Activated CD4-positive, alpha-beta memory T cell treated with anti-CD3 and anti-CD28 coated beads for 36 hours (primary cell): ENCODE measurements at regions not wholly inside any gene's neighbourhood (a gene's known extent, or its start where the extent isn't known, plus 50 kb on each side); places are given as distances from the start of the nearest gene placed in this dataset.
"Not testable (repeated sequence)": the region's sequence is repeated elsewhere in the genome, so short reads cannot be mapped to it uniquely, and the experiment has no call there.

Experiments used
- CTCF ChIA-PET: fragments of 350-600 bp; sonication (Branson Sonifier 250); formaldehyde crosslinking; loops from one replicate; lab custom pipeline; 2021; ENCODE audit warnings: antibody characterized with exemption, inconsistent platforms; lab: Charles Lee
- POLR2A ChIA-PET: fragments of 350-600 bp; sonication (Branson Sonifier 250); formaldehyde crosslinking; loops from one replicate; lab custom pipeline; 2021; ENCODE audit warnings: antibody characterized with exemption; lab: Charles Lee
- DNase-seq: peaks from one replicate; pipeline ENCODE4 v3.0.0-alpha.2; 2020
- H3K27ac Mint-ChIP-seq: one replicate; pipeline ENCODE4 v1.8.0; 2021; ENCODE audit warnings: mixed read lengths
- H3K27me3 Mint-ChIP-seq: one replicate; pipeline ENCODE4 v1.8.0; 2021; ENCODE audit warnings: mixed read lengths
- H3K36me3 Mint-ChIP-seq: one replicate; pipeline ENCODE4 v1.8.0; 2021; ENCODE audit warnings: mixed read lengths
- H3K4me1 Mint-ChIP-seq: one replicate; pipeline ENCODE4 v1.8.0; 2021; ENCODE audit warnings: low read depth, mixed read lengths
- H3K4me3 Mint-ChIP-seq: one replicate; pipeline ENCODE4 v1.8.0; 2021; ENCODE audit warnings: mild to moderate bottlenecking, mixed read lengths
- H3K9me3 Mint-ChIP-seq: one replicate; pipeline ENCODE4 v1.8.0; 2021; ENCODE audit warnings: mixed read lengths
- intact Hi-C: fragments of 100-400 bp; cut with micrococcal nuclease; formaldehyde crosslinking; loops from one replicate; pipeline ENCODE4 v1.15.1; 2023

GRCh38 chr17:20927308-20927977 is 115.4 kb downstream of the USP22 start:
- Mint-ChIP-seq H3K4me1 (no peaks in the 10 kb centered on the region), H3K4me3 (no peak overlapping the region), H3K27me3 (peaks cover 5% of the 10 kb centered on the region), H3K27ac (no peak overlapping the region), H3K9me3 (no peaks in the 10 kb centered on the region), H3K36me3 (no peaks in the 10 kb centered on the region)
- ChIA-PET POLR2A (no interaction called here), CTCF (no interaction called here)
- DNase-seq = no peak
- intact Hi-C loops = no loop called here

DNA sequence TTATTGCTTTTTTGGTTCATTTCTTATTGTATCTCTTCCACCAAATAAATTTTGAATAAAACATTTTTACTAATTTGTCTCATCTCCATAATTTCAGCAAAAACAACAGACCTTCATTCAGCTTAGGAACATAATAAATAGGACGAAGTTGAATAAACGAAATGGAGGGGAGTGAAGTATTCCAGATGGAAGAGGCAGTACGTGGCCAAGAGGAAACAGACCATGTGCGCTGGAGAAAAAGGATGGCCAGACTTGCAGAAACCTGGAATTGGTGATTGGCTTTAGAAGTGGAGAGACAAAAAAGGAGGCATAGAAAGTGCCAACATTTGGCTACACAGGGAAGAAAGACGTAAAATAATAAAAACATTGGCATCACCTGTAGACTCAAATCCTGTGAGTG is 113.5 kb downstream of the USP22 start:
- ChIA-PET POLR2A (no interaction called here), CTCF (no interaction called here)
- Mint-ChIP-seq H3K36me3 (no peaks in the 10 kb centered on the region), H3K4me1 (no peaks in the 10 kb centered on the region), H3K4me3 (no peak overlapping the region), H3K27ac (no peak overlapping the region), H3K9me3 (no peaks in the 10 kb centered on the region), H3K27me3 (peaks cover 3% of the 10 kb centered on the region)
- intact Hi-C loops = no loop called here
- no peak for DNase-seq

DNA sequence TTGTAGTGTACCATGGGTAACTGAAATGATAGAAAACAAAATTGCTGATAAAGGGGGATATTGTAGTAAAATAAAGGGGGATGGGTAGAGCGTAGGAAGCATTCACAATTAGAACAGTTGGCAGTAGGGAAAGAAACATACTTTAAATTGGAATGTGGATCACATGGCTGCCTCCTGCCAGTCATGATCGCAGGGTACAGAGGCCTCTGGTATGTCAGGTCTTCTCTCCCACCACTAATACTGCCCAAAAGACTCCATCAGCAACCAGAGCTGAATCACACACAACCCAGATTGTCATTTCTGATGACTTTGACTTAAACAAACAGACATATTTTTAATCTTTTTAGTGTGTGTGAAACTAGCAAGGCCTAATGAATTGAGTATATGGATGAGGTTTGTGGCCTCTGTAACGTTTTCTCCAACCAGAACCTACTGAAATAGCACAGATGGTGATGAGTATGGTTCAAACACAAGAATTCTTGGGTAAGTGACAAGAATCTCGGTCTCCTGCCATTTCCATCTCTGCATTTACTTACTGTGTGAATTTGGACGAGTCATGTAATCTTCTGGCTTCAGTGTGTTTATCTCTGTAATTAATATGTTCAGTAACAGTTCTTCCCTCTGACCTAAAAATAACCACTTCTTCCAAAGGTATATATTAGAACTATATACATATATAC is 112.6 kb downstream of the USP22 start:
- DNase-seq = no peak
- intact Hi-C loops = no loop called here
- no peaks in the 10 kb centered on the region for H3K9me3 Mint-ChIP-seq
- CTCF ChIA-PET = no interaction called here
- POLR2A ChIA-PET = no interaction called here
- no peaks in the 10 kb centered on the region for H3K4me1 Mint-ChIP-seq
- no peaks in the 10 kb centered on the region for H3K27me3 Mint-ChIP-seq
- H3K4me3 Mint-ChIP-seq = no peak overlapping the region
- no peak overlapping the region for H3K27ac Mint-ChIP-seq
- H3K36me3 Mint-ChIP-seq = no peaks in the 10 kb centered on the region

DNA sequence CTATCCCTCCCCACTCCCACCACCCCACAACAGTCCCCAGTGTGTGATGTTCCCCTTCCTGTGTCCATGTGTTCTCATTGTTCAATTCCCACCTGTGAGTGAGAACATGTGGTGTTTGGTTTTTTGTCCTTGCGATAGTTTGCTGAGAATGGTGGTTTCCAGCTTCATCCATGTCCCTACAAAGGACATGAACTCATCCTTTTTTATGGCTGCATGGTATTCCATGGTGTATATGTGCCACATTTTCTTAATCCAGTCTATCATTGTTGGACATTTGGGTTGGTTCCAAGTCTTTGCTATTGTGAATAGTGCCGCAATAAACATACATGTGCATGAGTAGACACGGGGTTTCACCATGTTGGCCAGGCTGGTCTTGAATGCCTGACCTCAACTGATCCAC is 109.8 kb downstream of the USP22 start:
- H3K27ac Mint-ChIP-seq, DNase-seq, H3K4me3 Mint-ChIP-seq, POLR2A ChIA-PET, intact Hi-C loops, H3K4me1 Mint-ChIP-seq, H3K36me3 Mint-ChIP-seq, H3K27me3 Mint-ChIP-seq, H3K9me3 Mint-ChIP-seq: not testable (repeated sequence)
- CTCF ChIA-PET = interaction anchor here (0.7 kb wide), 1 partner anchor 110 kb away, joined by 3 read pairs; the partner anchor contains the start of gene USP22

DNA sequence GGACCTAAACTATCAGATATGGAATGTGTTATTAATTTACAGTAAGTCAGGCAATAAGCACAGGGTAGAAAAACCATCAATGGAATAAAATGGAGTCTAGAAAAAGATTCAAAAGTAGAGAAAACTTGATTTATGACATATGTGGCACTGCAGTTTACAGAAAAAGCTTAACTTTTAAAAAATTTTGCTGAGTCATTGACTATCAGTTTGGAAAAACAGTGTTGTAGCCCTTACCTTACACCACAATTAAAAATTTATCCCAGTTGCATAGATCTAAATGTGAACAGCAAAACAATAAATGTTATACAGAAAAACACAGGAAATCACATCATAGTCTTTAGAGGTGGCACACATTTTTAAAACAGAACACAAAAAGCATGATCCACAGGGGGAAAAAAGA is 108.5 kb downstream of the USP22 start:
- intact Hi-C loops = no loop called here
- POLR2A ChIA-PET = no interaction called here
- no peaks in the 10 kb centered on the region for H3K36me3 Mint-ChIP-seq
- CTCF ChIA-PET = no interaction called here
- H3K4me1 Mint-ChIP-seq = no peaks in the 10 kb centered on the region
- H3K4me3 Mint-ChIP-seq = no peak overlapping the region
- peaks cover 2% of the 10 kb centered on the region for H3K27me3 Mint-ChIP-seq
- no peaks in the 10 kb centered on the region for H3K9me3 Mint-ChIP-seq
- no peak overlapping the region for H3K27ac Mint-ChIP-seq
- DNase-seq = no peak

DNA sequence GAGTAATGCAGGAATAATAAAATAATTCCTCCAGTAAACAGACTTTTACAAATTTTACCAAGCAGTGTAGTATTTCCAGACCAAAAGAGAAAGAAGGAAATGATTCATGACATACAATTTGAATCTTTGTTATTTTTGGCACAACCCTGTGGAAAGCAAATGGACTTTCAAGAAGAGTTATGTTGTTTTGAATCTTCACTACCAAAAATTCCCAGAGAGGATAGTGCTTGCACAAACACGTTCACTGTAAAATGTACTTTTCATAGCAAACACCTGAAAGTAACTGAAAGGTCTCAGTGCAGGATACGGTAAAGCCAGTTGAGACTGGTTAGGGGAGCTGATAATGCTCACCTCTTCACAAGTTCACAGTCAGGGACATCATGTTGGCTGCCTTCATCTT is 107.1 kb downstream of the USP22 start:
- ChIA-PET POLR2A (no interaction called here), CTCF (no interaction called here)
- H3K27me3 Mint-ChIP-seq = peaks cover 2% of the 10 kb centered on the region
- no peaks in the 10 kb centered on the region for H3K9me3 Mint-ChIP-seq
- intact Hi-C loops = no loop called here
- DNase-seq = no peak
- H3K4me3 Mint-ChIP-seq = no peak overlapping the region
- no peaks in the 10 kb centered on the region for H3K4me1 Mint-ChIP-seq
- no peaks in the 10 kb centered on the region for H3K36me3 Mint-ChIP-seq
- no peak overlapping the region for H3K27ac Mint-ChIP-seq

DNA sequence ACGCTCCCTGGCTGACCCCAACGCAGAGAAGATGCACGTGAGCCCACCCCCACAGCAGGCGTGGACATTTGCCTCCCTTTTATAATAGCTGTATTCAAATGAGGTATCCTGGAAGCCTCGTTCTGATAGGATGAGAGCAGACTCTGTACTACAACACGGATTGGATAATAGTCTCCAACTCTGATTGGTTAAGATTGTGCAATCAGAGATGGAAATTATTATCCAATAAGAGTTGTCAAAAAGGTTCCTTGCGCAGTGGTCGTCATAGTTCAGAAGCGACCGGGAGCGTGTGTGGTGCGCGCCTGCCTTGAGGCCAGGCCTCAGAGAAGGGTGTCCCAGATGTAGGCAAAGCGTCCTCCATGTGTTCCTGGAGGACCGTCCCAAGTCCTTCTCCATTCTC is 104.6 kb downstream of the USP22 start:
- DNase-seq = no peak
- POLR2A ChIA-PET = no interaction called here
- Mint-ChIP-seq H3K4me1 (no peaks in the 10 kb centered on the region), H3K27me3 (peaks cover 2% of the 10 kb centered on the region), H3K4me3 (no peak overlapping the region), H3K36me3 (no peaks in the 10 kb centered on the region), H3K9me3 (no peaks in the 10 kb centered on the region), H3K27ac (no peak overlapping the region)
- CTCF ChIA-PET = no interaction called here
- intact Hi-C loops = no loop called here

GRCh38 chr17:20938988-20939615 is 103.7 kb downstream of the USP22 start:
- intact Hi-C loops = no loop called here
- H3K36me3 Mint-ChIP-seq = no peaks in the 10 kb centered on the region
- CTCF ChIA-PET = no interaction called here
- H3K4me3 Mint-ChIP-seq = no peak overlapping the region
- H3K27ac Mint-ChIP-seq = no peak overlapping the region
- no peaks in the 10 kb centered on the region for H3K9me3 Mint-ChIP-seq
- peaks cover 2% of the 10 kb centered on the region for H3K27me3 Mint-ChIP-seq
- no peak for DNase-seq
- no peaks in the 10 kb centered on the region for H3K4me1 Mint-ChIP-seq
- POLR2A ChIA-PET = no interaction called here

DNA sequence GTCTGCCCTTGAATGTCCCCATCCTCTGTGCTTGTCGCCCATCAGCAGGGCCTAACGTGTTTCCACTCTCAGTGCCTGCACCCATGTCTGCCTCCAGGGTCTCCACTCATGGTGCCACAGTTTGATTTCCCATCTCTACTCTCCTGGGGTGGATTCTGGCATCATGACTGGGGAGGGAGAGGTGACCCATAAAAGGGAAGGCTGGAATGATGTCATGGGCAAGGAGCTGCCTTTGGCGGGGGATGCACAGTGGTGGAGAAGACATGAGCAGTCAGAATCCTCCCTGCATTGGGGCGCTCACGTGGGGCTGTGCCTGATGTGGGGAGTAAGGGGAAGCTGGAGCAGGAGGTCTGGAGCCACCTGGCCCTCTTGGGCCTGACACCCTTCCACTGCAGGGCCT is 100.9 kb downstream of the USP22 start:
- DNase-seq = no peak
- ChIA-PET CTCF (no interaction called here), POLR2A (no interaction called here)
- H3K4me1 Mint-ChIP-seq = no peaks in the 10 kb centered on the region
- peaks cover 6% of the 10 kb centered on the region for H3K27me3 Mint-ChIP-seq
- H3K27ac Mint-ChIP-seq = no peak overlapping the region
- no peaks in the 10 kb centered on the region for H3K36me3 Mint-ChIP-seq
- no peak overlapping the region for H3K4me3 Mint-ChIP-seq
- intact Hi-C loops = no loop called here
- H3K9me3 Mint-ChIP-seq = no peaks in the 10 kb centered on the region

- ChIA-PET POLR2A (no interaction called here), CTCF (interaction anchor here (0.8 to 1.4 kb wide), 4 partner anchors 12 to 569 kb away, joined by 3 to 5 read pairs (median 4); no protein-coding TSS in a partner anchor)
- H3K27ac Mint-ChIP-seq = no peak overlapping the region
- H3K9me3 Mint-ChIP-seq = no peaks in the 10 kb centered on the region
- H3K4me3 Mint-ChIP-seq = no peak overlapping the region
- intact Hi-C loops = loop anchor here (1.0 kb wide), 1 partner anchor 49 kb away; no protein-coding TSS in a partner anchor
- H3K36me3 Mint-ChIP-seq = no peaks in the 10 kb centered on the region
- H3K4me1 Mint-ChIP-seq = peaks cover 4% of the 10 kb centered on the region
- H3K27me3 Mint-ChIP-seq = peaks cover 5% of the 10 kb centered on the region
- DNase-seq = peak; percentile 52
These were observed 98.6 kb downstream of the USP22 start for GRCh38 chr17:20944014-20944865.

DNA sequence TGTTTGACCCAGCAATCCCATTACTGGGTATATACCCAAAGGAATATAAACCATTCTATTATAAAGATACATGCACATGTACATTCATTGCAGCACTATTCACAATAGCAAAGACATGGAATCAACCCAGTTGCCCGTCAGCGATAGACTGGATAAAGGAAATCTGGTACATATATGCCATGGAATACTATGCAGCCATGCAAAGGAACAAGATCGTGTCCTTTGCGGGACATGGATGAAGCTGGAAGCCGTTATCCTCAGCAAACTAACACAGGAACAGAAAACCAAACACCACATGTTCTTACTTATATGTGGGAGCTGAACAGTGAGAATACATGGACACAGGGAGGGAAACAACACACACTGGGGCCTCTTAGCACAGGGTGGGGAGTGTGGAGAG is 95.1 kb downstream of the USP22 start:
- POLR2A ChIA-PET = not testable (repeated sequence)

More for the DNA sequence above, 95.1 kb downstream of the USP22 start:
- H3K36me3 Mint-ChIP-seq, CTCF ChIA-PET, H3K4me3 Mint-ChIP-seq, DNase-seq, H3K9me3 Mint-ChIP-seq, intact Hi-C loops, H3K4me1 Mint-ChIP-seq, H3K27ac Mint-ChIP-seq: not testable (repeated sequence)
- peaks cover 19% of the 10 kb centered on the region for H3K27me3 Mint-ChIP-seq
